Stimulated activated CD4-positive, alpha-beta T cell treated with anti-CD3 and anti-CD28 coated beads, Interleukin-4, amount 100 ng/mL, for 1 hour (primary cell): ENCODE measurements at regions not wholly inside any gene's neighbourhood (a gene's known extent, or its start where the extent isn't known, plus 50 kb on each side); places are given as distances from the start of the nearest gene placed in this dataset.
A peak's percentile ranks its signal among the peaks of the same experiment; 100 is the strongest.

ENCODE experiments used
- DNase-seq: peaks from one replicate; pipeline ENCODE4 v3.0.0-alpha.2; 2020

- DNase-seq, result no peak
Observed at GRCh38 chr5:4921929-4922328, 218.2 kb upstream of the ADAMTS16 start.

GRCh38 chr5:4924577-4924976, 215.6 kb upstream of the ADAMTS16 start:
- no peak for DNase-seq

GRCh38 chr5:4927097-4927496, 213.0 kb upstream of the ADAMTS16 start:
- DNase-seq, result no peak

- no peak for DNase-seq
Observed at GRCh38 chr5:4928409-4928808, 211.7 kb upstream of the ADAMTS16 start.

GRCh38 chr5:4929092-4929655, 211.0 kb upstream of the ADAMTS16 start:
- DNase-seq, result no peak

- no peak for DNase-seq
Observed at GRCh38 chr5:4939042-4939781, 200.9 kb upstream of the ADAMTS16 start.

GRCh38 chr5:4941161-4941560, 199.0 kb upstream of the ADAMTS16 start:
- no peak for DNase-seq

GRCh38 chr5:4941957-4942830, 197.9 kb upstream of the ADAMTS16 start:
- peak; percentile 4 for DNase-seq

GRCh38 chr5:4942831-4943178, 197.3 kb upstream of the ADAMTS16 start:
- no peak for DNase-seq

- no peak for DNase-seq
Observed at GRCh38 chr5:4945296-4945695, 194.8 kb upstream of the ADAMTS16 start.

GRCh38 chr5:4947106-4947505, 193.0 kb upstream of the ADAMTS16 start:
- no peak for DNase-seq

- no peak for DNase-seq
Observed at GRCh38 chr5:4947893-4948536, 192.1 kb upstream of the ADAMTS16 start.

- DNase-seq, result no peak
Observed at GRCh38 chr5:4949108-4949507, 191.0 kb upstream of the ADAMTS16 start.

- no peak for DNase-seq
Observed at GRCh38 chr5:4953576-4953975, 186.6 kb upstream of the ADAMTS16 start.

GRCh38 chr5:4954048-4954447, 186.1 kb upstream of the ADAMTS16 start:
- no peak for DNase-seq

- DNase-seq, result no peak
Observed at GRCh38 chr5:4963265-4963664, 176.9 kb upstream of the ADAMTS16 start.

GRCh38 chr5:4969351-4969750, 170.8 kb upstream of the ADAMTS16 start:
- DNase-seq, result no peak

GRCh38 chr5:4970171-4970570, 170.0 kb upstream of the ADAMTS16 start:
- no peak for DNase-seq

GRCh38 chr5:4976902-4977301, 163.2 kb upstream of the ADAMTS16 start:
- no peak for DNase-seq

- no peak for DNase-seq
Observed at GRCh38 chr5:4977416-4978110, 162.6 kb upstream of the ADAMTS16 start.

GRCh38 chr5:4980201-4980600, 159.9 kb upstream of the ADAMTS16 start:
- no peak for DNase-seq

GRCh38 chr5:4981608-4982007, 158.5 kb upstream of the ADAMTS16 start:
- DNase-seq, result no peak

GRCh38 chr5:4983701-4984100, 156.4 kb upstream of the ADAMTS16 start:
- DNase-seq, result no peak
